Stimulated activated CD4-positive, alpha-beta T cell treated with anti-CD3 and anti-CD28 coated beads, Interleukin-1b, Interleukin-23, amount 100 ng/mL, for 4 hours (primary cell): ENCODE measurements at regions not wholly inside any gene's neighbourhood (a gene's known extent, or its start where the extent isn't known, plus 50 kb on each side); places are given as distances from the start of the nearest gene placed in this dataset.
"Not testable (repeated sequence)": the region's sequence is repeated elsewhere in the genome, so short reads cannot be mapped to it uniquely, and the experiment has no call there.

Experiments used
- DNase-seq, 2 donors: peaks; one replicate each; pipeline ENCODE4 v3.0.0-alpha.2; 2020; ENCODE audit warnings: low read depth in 2 of 2

- DNase-seq: not testable (repeated sequence)
These were observed 235.9 kb downstream of the BCL2L11 start for GRCh38 chr2:111356512-111357031.

- not testable (repeated sequence) for DNase-seq
These were observed 245.4 kb downstream of the BCL2L11 start for GRCh38 chr2:111365986-111366640.

DNA sequence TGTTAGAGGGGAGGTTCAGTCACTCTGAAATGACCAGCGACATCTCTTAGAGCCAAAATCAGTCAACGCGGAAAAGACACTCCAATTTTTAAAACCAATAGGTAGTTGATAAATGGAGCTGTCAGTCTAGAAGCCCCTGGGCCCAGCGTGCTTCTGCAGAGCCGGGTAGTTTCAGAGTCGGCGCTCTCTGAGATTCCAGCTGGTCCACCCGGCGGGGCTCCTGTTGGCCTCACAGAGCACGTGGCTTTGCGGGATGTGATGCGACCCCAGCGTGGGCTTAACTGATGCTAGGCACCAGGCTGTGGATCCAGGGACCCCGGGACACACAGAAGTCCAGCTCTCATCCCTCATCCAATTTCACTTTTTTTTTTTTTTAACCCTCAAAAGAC lies 245.9 kb downstream of the BCL2L11 start:
- DNase-seq: not testable (repeated sequence)

GRCh38 chr2:111367080-111367479 lies 246.4 kb downstream of the BCL2L11 start:
- not testable (repeated sequence) for DNase-seq

DNA sequence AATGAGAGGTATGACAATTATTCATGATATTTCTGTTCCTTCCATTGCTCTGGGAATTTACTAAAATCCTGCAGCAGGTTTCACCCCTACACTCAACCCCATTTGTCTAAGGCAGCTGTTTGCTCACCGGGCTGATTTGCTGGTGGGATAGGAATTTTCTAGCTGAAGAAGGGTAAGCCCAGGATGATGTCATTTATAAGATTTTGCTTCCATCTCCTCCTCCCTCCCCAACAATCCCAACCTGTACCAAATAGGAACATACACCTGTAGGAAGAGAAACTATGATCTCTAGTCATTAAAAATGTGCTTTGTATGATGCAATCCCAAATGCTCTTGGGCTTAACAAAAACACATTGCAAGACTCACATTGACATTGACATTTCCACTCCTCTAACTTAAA lies 247.2 kb downstream of the BCL2L11 start:
- not testable (repeated sequence) for DNase-seq

DNA sequence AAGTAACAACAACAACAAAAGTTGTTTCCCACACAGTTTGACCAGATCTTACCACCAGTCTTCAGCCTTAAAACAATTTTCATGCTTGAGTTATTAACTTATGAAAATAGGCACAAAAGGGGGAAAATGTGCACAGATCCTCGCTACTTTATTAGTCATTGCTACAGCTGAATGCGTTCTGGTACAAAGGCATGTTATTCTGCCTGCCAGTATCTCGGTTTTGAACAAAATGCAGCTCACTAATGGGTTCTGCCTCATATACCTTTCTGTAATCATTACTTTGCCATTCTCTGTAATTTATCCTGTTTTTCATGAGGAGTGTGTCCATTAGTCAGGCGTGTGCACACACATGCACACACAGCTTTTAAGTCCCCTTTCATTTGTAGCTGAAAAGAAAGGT lies 247.6 kb downstream of the BCL2L11 start:
- DNase-seq: not testable (repeated sequence)

DNA sequence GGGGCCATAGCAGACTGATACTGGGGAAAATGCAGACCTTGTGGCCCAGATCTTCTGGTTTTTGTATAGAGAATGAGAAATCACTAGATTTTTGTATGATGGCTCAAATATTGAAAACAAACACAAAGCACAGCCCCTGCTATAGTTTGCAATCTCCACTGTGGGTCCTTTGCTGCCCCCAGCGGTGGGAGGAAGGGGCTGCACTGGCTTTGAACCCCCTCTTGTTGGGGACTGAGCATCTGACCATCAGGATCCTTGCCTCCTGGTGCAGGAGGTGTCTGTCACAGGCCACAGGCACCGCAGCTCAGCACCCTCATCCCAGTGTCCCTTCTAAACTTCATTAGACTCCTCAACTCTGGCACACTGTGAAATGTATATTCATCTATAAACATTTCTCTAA lies 252.3 kb downstream of the BCL2L11 start:
- DNase-seq: not testable (repeated sequence)

GRCh38 chr2:111373989-111374388 lies 253.3 kb downstream of the BCL2L11 start:
- not testable (repeated sequence) for DNase-seq

- not testable (repeated sequence) for DNase-seq
These were observed 254.0 kb downstream of the BCL2L11 start for GRCh38 chr2:111374734-111375133.

- DNase-seq: not testable (repeated sequence)
These were observed 254.7 kb downstream of the BCL2L11 start for GRCh38 chr2:111375320-111375883.

GRCh38 chr2:111376272-111376970 lies 255.7 kb downstream of the BCL2L11 start:
- DNase-seq: not testable (repeated sequence)

GRCh38 chr2:111376971-111377352 lies 256.2 kb downstream of the BCL2L11 start:
- not testable (repeated sequence) for DNase-seq

DNA sequence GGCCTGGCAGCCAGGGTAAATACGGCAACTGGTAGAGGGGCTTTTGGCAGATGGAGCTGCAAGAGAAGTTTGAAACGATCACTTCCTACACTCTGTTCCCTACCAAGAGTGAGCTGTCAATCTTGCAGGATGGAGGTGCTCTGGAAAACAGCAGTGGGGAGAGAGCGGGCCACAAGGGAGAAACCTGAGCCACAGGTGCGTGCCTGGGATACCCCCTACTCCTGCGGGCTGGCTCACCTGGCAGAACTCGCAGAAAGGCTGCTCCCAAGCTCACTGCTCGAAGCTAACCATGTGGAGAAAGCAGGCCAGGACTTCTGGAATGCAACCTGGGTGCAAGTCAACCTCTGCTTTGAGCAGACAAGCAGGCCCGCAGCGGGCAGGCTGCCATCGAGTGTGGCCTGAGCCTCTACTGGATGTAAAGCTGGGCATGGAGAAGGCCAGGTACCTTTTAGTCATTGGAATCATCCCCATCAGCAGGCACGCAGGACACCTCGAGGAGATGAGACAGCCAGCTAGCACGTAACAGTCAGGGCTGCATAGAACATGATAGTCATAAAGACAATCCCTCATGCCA lies 256.8 kb downstream of the BCL2L11 start:
- not testable (repeated sequence) for DNase-seq

GRCh38 chr2:111378348-111378747 lies 257.6 kb downstream of the BCL2L11 start:
- DNase-seq: not testable (repeated sequence)

DNA sequence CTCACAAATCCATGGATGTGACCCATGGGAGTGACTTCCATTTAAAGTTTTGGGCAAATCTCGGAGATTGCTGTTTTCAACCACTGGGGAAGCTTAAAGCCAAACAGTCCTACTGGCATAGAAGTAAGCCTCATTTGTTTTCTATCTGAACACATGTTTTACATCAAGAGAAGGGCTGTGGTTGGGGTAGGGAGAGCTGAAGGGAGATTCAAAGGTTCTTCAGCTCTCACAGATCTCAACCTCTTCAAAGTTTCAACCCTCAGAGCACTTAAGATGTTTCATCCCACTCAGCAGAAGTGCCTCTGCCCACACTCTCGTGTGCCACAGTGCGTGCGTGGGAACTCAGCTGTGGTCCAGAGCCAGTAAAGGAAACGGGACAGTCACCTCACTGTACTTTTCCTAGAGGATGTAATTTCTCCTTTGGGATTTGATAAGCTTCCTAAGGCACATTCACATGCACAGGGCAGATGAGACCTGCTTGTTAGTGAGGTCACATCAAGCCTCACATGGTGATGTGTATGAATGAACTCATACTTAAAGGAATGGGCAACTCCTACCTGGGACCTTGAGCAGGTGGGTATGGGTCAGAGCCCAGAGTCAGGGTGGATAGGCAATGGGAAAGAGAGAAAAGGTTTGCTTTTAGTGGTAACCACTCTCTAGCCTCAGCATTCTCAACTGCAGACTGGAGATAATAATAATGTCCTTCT lies 260.2 kb downstream of the BCL2L11 start:
- DNase-seq: not testable (repeated sequence)

GRCh38 chr2:111381530-111382306 lies 261.0 kb downstream of the BCL2L11 start:
- DNase-seq: not testable (repeated sequence)

GRCh38 chr2:111382507-111382906 lies 261.8 kb downstream of the BCL2L11 start:
- not testable (repeated sequence) for DNase-seq

DNA sequence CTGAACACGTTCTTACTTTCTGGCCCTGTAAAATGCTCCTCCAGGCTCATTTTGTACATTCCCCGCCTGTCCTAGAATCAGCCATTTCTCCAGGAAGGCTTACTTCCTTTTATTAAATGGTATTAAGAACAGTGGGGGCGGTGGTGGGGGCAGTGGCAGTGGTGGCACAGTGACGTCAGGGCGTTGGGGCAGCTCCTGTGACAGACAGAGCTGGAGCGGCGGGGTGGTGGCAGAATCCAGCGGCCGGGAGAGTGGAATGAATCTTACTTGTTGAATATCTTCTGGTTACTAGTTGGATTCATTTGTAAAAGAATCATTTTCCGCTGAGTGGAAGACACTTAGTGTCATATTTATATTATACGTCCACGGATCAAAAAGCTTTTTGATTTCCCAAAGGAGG lies 262.6 kb downstream of the BCL2L11 start:
- not testable (repeated sequence) for DNase-seq

GRCh38 chr2:111385226-111385957 lies 264.7 kb downstream of the BCL2L11 start:
- DNase-seq: not testable (repeated sequence)

GRCh38 chr2:111390605-111391004 lies 269.9 kb downstream of the BCL2L11 start:
- not testable (repeated sequence) for DNase-seq
